H1 (cell line): ENCODE measurements at regions not wholly inside any gene's neighbourhood (a gene's known extent, or its start where the extent isn't known, plus 50 kb on each side); places are given as distances from the start of the nearest gene placed in this dataset.

ENCODE experiments used
- CTBP2 ChIP-seq: IDR thresholded peaks from 2 replicates; pipeline ENCODE4 v1.7.0; 2011; ENCODE audit warnings: borderline replicate concordance, mild to moderate bottlenecking, moderate library complexity, mixed read lengths, low read length; ENCODE audit not compliant: insufficient read depth, insufficient read length
- PHF8 ChIP-seq: fragments of 200-600 bp; sonication (generic); conservative IDR thresholded peaks from 2 replicates; pipeline ENCODE4 v1.7.1; 2012; ENCODE audit warnings: low read depth, mild to moderate bottlenecking, inconsistent platforms, low read length, moderate library complexity
- SIN3A ChIP-seq, 2 experiments: IDR thresholded peaks in 1 of 2; conservative IDR thresholded peaks in 1 of 2; 2 replicates each; pipeline ENCODE4 v1.6.1; 2011 to 2012; ENCODE audit warnings: low read length in 2 of 2, improper control_type of control experiment in 1 of 2, low read depth in 1 of 2, mild to moderate bottlenecking in 1 of 2

- TF ChIP-seq SIN3A (conservative IDR thresholded peaks at IDR 0.05 in 1 of 2, IDR thresholded peaks at IDR 0.05 in 1 of 2; ENCODE audit: low read depth in 1 of 2, low read length in 2 of 2) (no peak), CTBP2 (no peak), PHF8 (no peak)
Observed at GRCh38 chr21:27741736-27742135, 774.8 kb upstream of the ADAMTS5 start (continued).
